Caco-2 (cell line): ENCODE measurements at regions not wholly inside any gene's neighbourhood (a gene's known extent, or its start where the extent isn't known, plus 50 kb on each side); places are given as distances from the start of the nearest gene placed in this dataset.

ENCODE experiments used
- BruUV-seq: library from RNA; stranded (reverse); fragments of 400-500 nt; replicated peaks from 2 replicates; lab custom pipeline; 2021; lab: Mats Ljungman, UMichigan
- CTCF ChIA-PET: fragments of 300-600 bp; sonication (Branson Sonifier 250); formaldehyde crosslinking; loops from one replicate; lab custom pipeline; 2022; ENCODE audit warnings: antibody characterized with exemption; lab: Charles Lee
- POLR2A ChIA-PET: fragments of 300-600 bp; sonication (Branson Sonifier 250); formaldehyde crosslinking; loops from one replicate; lab custom pipeline; 2022; ENCODE audit warnings: antibody characterized with exemption; lab: Charles Lee
- DNase-seq, 2 experiments: peaks; one replicate each; pipeline versions ENCODE4 v3.0.0 to v3.0.0-alpha.2; 2020 to 2022
- H3K27me3 ChIP-seq: replicated peaks from 2 replicates; pipeline ENCODE4 v1.6.0; 2011; ENCODE audit warnings: low read length; ENCODE audit not compliant: control insufficient read depth, insufficient read depth
- H3K36me3 ChIP-seq: 2 replicates; pipeline ENCODE4 v1.5.1; 2011; ENCODE audit warnings: low read length; ENCODE audit not compliant: control insufficient read depth, insufficient read depth
- H3K4me1 ChIP-seq: fragments of 250-450 bp; sonication (Bioruptor Pico); 2 replicates; pipeline ENCODE4 v1.5.1; 2020; ENCODE audit warnings: mild to moderate bottlenecking
- H3K4me3 ChIP-seq: 2 replicates; pipeline ENCODE4 v1.5.1; 2011; ENCODE audit warnings: low read depth, mild to moderate bottlenecking, control low read depth, low read length
- H3K9me3 ChIP-seq: fragments of 250-450 bp; sonication (Bioruptor Pico); 2 replicates; pipeline ENCODE4 v1.5.1; 2020; ENCODE audit warnings: mild to moderate bottlenecking, moderate library complexity
- H3K27ac Mint-ChIP-seq: one replicate; pipeline ENCODE4 v1.8.0; 2022; ENCODE audit warnings: mixed read lengths; ENCODE audit not compliant: unreplicated experiment
- H3K27me3 Mint-ChIP-seq: one replicate; pipeline ENCODE4 v1.8.0; 2022; ENCODE audit warnings: mixed read lengths; ENCODE audit not compliant: insufficient read depth, unreplicated experiment
- H3K36me3 Mint-ChIP-seq: one replicate; pipeline ENCODE4 v1.8.0; 2022; ENCODE audit warnings: mild to moderate bottlenecking, mixed read lengths; ENCODE audit not compliant: insufficient read depth, unreplicated experiment
- H3K4me1 Mint-ChIP-seq: one replicate; pipeline ENCODE4 v1.8.0; 2022; ENCODE audit warnings: low read depth, mixed read lengths; ENCODE audit not compliant: unreplicated experiment
- H3K4me3 Mint-ChIP-seq: one replicate; pipeline ENCODE4 v1.8.0; 2022; ENCODE audit warnings: mild to moderate bottlenecking, moderate library complexity, mixed read lengths; ENCODE audit not compliant: unreplicated experiment
- H3K9me3 Mint-ChIP-seq: one replicate; pipeline ENCODE4 v1.8.0; 2022; ENCODE audit warnings: mixed read lengths; ENCODE audit not compliant: unreplicated experiment
- intact Hi-C: fragments of 100-400 bp; cut with micrococcal nuclease; formaldehyde crosslinking; loops from one replicate; pipeline ENCODE4 v1.10.0; 2022; ENCODE audit not compliant: unreplicated experiment
- TF ChIP-seq, protein P1 (sequence below), 2 experiments: fragments of 200-600 bp in 1 of 2; IDR thresholded peaks; 1 replicate in 1 of 2; 2 replicates in 1 of 2; pipeline versions ENCODE4 v1.5.1 to v1.8.0; 2011 to 2022; ENCODE audit warnings: antibody characterized with exemption in 1 of 2, control low read depth in 1 of 2, inconsistent platforms in 1 of 2, low read depth in 1 of 2, low read length in 1 of 2, mild to moderate bottlenecking in 1 of 2, moderate library complexity in 1 of 2; ENCODE audit not compliant: insufficient read depth in 1 of 2, severe bottlenecking in 1 of 2, unreplicated experiment in 1 of 2

GRCh38 chrX:25805744-25806143, 332.4 kb upstream of the MAGEB18 start:
- intact Hi-C loops = no loop called here
- H3K9me3 ChIP-seq = no peaks in the 10 kb centered on the region
- H3K27me3 ChIP-seq = no peaks in the 10 kb centered on the region
- TF ChIP-seq, protein P1, sequence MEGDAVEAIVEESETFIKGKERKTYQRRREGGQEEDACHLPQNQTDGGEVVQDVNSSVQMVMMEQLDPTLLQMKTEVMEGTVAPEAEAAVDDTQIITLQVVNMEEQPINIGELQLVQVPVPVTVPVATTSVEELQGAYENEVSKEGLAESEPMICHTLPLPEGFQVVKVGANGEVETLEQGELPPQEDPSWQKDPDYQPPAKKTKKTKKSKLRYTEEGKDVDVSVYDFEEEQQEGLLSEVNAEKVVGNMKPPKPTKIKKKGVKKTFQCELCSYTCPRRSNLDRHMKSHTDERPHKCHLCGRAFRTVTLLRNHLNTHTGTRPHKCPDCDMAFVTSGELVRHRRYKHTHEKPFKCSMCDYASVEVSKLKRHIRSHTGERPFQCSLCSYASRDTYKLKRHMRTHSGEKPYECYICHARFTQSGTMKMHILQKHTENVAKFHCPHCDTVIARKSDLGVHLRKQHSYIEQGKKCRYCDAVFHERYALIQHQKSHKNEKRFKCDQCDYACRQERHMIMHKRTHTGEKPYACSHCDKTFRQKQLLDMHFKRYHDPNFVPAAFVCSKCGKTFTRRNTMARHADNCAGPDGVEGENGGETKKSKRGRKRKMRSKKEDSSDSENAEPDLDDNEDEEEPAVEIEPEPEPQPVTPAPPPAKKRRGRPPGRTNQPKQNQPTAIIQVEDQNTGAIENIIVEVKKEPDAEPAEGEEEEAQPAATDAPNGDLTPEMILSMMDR (IDR thresholded peaks at IDR 0.05; ENCODE audit: insufficient read depth in 1 of 2, low read depth in 1 of 2, low read length in 1 of 2, severe bottlenecking in 1 of 2, unreplicated experiment in 1 of 2) = no peak
- no peak overlapping the region for H3K4me3 Mint-ChIP-seq
- H3K27ac Mint-ChIP-seq = no peak overlapping the region
- H3K4me3 ChIP-seq = no peak overlapping the region
- H3K36me3 Mint-ChIP-seq = no peaks in the 10 kb centered on the region
- H3K4me1 Mint-ChIP-seq = no peaks in the 10 kb centered on the region
- ChIA-PET CTCF (no interaction called here), POLR2A (no interaction called here)
- H3K27me3 Mint-ChIP-seq = no peaks in the 10 kb centered on the region
- no peak for DNase-seq
- no peaks in the 10 kb centered on the region for H3K9me3 Mint-ChIP-seq
- BruUV-seq = no TSS peak
- H3K36me3 ChIP-seq = no peaks in the 10 kb centered on the region
- H3K4me1 ChIP-seq = no peaks in the 10 kb centered on the region

DNA sequence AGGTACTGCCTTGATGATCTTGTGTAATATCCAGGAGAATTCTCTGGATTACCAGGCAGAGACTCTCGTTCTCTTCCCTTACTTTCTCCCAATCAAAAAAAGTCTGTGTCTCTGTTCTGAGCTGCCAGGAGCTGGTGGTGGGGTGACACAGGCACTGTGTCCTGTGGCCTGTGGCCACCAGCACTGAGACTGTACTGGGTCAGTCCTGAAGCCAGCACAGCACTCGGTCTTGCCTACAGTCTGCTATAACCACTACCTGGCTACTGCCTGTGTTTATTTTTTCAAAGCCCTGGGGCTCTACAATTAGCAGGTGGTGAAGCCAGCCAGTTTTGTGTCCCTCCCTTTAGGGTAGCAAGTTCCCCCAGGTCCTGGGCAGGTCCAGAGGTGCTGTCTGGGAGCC, 331.1 kb upstream of the MAGEB18 start:
- H3K27me3 ChIP-seq = no peaks in the 10 kb centered on the region
- intact Hi-C loops = no loop called here
- Mint-ChIP-seq H3K36me3 (no peaks in the 10 kb centered on the region), H3K9me3 (no peaks in the 10 kb centered on the region), H3K27me3 (no peaks in the 10 kb centered on the region), H3K27ac (no peak overlapping the region), H3K4me3 (no peak overlapping the region), H3K4me1 (no peaks in the 10 kb centered on the region)
- no peaks in the 10 kb centered on the region for H3K4me1 ChIP-seq
- DNase-seq = no peak
- ChIA-PET CTCF (no interaction called here), POLR2A (no interaction called here)
- no TSS peak for BruUV-seq
- no peaks in the 10 kb centered on the region for H3K36me3 ChIP-seq
- no peaks in the 10 kb centered on the region for H3K9me3 ChIP-seq
- TF ChIP-seq, protein P1 (IDR thresholded peaks at IDR 0.05; ENCODE audit: insufficient read depth in 1 of 2, low read depth in 1 of 2, low read length in 1 of 2, severe bottlenecking in 1 of 2, unreplicated experiment in 1 of 2) = no peak
- H3K4me3 ChIP-seq = no peak overlapping the region

- H3K27ac Mint-ChIP-seq = no peak overlapping the region
- BruUV-seq = no TSS peak
- Histone ChIP-seq H3K27me3 (no peaks in the 10 kb centered on the region), H3K36me3 (no peaks in the 10 kb centered on the region), H3K9me3 (no peaks in the 10 kb centered on the region), H3K4me1 (no peaks in the 10 kb centered on the region), H3K4me3 (no peak overlapping the region)
- TF ChIP-seq, protein P1 (IDR thresholded peaks at IDR 0.05; ENCODE audit: insufficient read depth in 1 of 2, low read depth in 1 of 2, low read length in 1 of 2, severe bottlenecking in 1 of 2, unreplicated experiment in 1 of 2) = no peak
- H3K9me3 Mint-ChIP-seq = no peaks in the 10 kb centered on the region
- intact Hi-C loops = no loop called here
- no peaks in the 10 kb centered on the region for H3K36me3 Mint-ChIP-seq
- no peaks in the 10 kb centered on the region for H3K27me3 Mint-ChIP-seq
- CTCF ChIA-PET = no interaction called here
- no peak overlapping the region for H3K4me3 Mint-ChIP-seq
- no peak for DNase-seq
- POLR2A ChIA-PET = no interaction called here
- H3K4me1 Mint-ChIP-seq = no peaks in the 10 kb centered on the region
Observed at GRCh38 chrX:25810202-25810601, 327.9 kb upstream of the MAGEB18 start.
